NCI-H82 treated with DMSO at 0.1 percent for 48 hours (cell line): ENCODE measurements at regions not wholly inside any gene's neighbourhood (a gene's known extent, or its start where the extent isn't known, plus 50 kb on each side); places are given as distances from the start of the nearest gene placed in this dataset.

ENCODE experiments used
- DNase-seq: peaks from one replicate; lab custom pipeline; 2025; ENCODE audit not compliant: unreplicated experiment; lab: John Stamatoyannopoulos, UW

GRCh38 chr1:5812295-5812694 lies 179.9 kb downstream of the NPHP4 start:
- no peak for DNase-seq

- no peak for DNase-seq
Observed at GRCh38 chr1:5811419-5811818, 180.8 kb downstream of the NPHP4 start.

GRCh38 chr1:5810553-5811270 lies 181.5 kb downstream of the NPHP4 start:
- DNase-seq, result no peak

GRCh38 chr1:5810131-5810530 lies 182.1 kb downstream of the NPHP4 start:
- DNase-seq, result no peak

GRCh38 chr1:5809207-5809788 lies 182.9 kb downstream of the NPHP4 start:
- DNase-seq, result no peak

- DNase-seq, result no peak
Observed at GRCh38 chr1:5803851-5804250, 188.4 kb downstream of the NPHP4 start.

GRCh38 chr1:5802606-5803005 lies 189.6 kb downstream of the NPHP4 start:
- DNase-seq, result no peak

- DNase-seq, result no peak
Observed at GRCh38 chr1:5798904-5799303, 193.3 kb downstream of the NPHP4 start.

- DNase-seq, result no peak
Observed at GRCh38 chr1:5798151-5798730, 194.0 kb downstream of the NPHP4 start.

GRCh38 chr1:5796028-5796427 lies 196.2 kb downstream of the NPHP4 start:
- no peak for DNase-seq

- no peak for DNase-seq
Observed at GRCh38 chr1:5794279-5794678, 197.9 kb downstream of the NPHP4 start.

GRCh38 chr1:5793516-5793915 lies 198.7 kb downstream of the NPHP4 start:
- DNase-seq, result no peak

GRCh38 chr1:5781079-5781478 lies 211.1 kb downstream of the NPHP4 start:
- DNase-seq, result no peak

GRCh38 chr1:5780324-5780716 lies 211.9 kb downstream of the NPHP4 start:
- DNase-seq, result no peak

GRCh38 chr1:5779608-5780323 lies 212.5 kb downstream of the NPHP4 start:
- DNase-seq, result no peak

- DNase-seq, result no peak
Observed at GRCh38 chr1:5776035-5776550, 216.1 kb downstream of the NPHP4 start.

- DNase-seq, result no peak
Observed at GRCh38 chr1:5774019-5774418, 218.2 kb downstream of the NPHP4 start.

- no peak for DNase-seq
Observed at GRCh38 chr1:5771788-5772187, 220.4 kb downstream of the NPHP4 start.

- peak; percentile 93 for DNase-seq
Observed at GRCh38 chr1:5770981-5771765, 221.1 kb downstream of the NPHP4 start.

GRCh38 chr1:5769760-5770159 lies 222.5 kb downstream of the NPHP4 start:
- DNase-seq, result no peak

GRCh38 chr1:5769146-5769545 lies 223.1 kb downstream of the NPHP4 start:
- DNase-seq, result no peak
